ENCODE measurements at regions not wholly inside any gene's neighbourhood (a gene's known extent, or its start where the extent isn't known, plus 50 kb on each side); places are given as distances from the start of the nearest gene placed in this dataset.

DNA sequence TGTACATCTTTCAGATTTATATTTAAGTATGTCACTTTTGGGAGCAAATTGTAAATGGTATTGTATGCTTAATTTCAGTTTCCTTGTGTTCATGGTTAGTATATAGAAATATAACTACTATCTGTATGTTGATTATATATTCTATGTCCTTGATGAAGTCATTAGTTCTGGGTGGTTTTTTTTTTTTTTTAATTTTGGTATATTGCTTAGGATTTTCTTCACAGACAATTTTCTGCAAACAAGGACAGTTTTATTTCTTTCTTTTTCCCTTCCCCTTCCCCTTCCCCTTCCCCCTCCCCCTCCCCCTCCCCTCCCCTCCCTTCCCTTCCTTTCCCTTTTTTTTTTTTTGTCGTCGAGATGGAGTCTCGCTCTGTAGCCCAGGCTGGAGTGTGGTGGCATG, 430.0 kb downstream of the TYW1 start:
- Histone ChIP-seq H3F3A (ENCODE audit: low read depth) (no peaks in the 10 kb centered on the region), H3K9me2 (replicated peaks; ENCODE audit: low read depth, low read length) (no peaks in the 10 kb centered on the region), H3K4me3 (ENCODE audit: low read length, poor library complexity, severe bottlenecking) (no peak overlapping the region), H3K36me3 (ENCODE audit: insufficient read depth, low read length) (no peaks in the 10 kb centered on the region), H3K9me3 (ENCODE audit: insufficient read depth, low read depth, low read length) (no peaks in the 10 kb centered on the region), H3K27me3 (ENCODE audit: insufficient read depth, low read length, poor library complexity, severe bottlenecking) (no peaks in the 10 kb centered on the region), H3K4me2 (ENCODE audit: low read depth, low read length, poor library complexity, severe bottlenecking) (no peak overlapping the region), H3K9ac (ENCODE audit: low read depth, low read length, poor library complexity, severe bottlenecking) (no peak overlapping the region), H2AFZ (ENCODE audit: low read length) (no peak overlapping the region), H3K4me1 (ENCODE audit: insufficient read depth, low read length, poor library complexity, severe bottlenecking) (no peaks in the 10 kb centered on the region), H3K79me2 (ENCODE audit: insufficient read depth, low read length) (no peaks in the 10 kb centered on the region), H4K20me1 (ENCODE audit: insufficient read depth, low read length, poor library complexity, severe bottlenecking) (no peaks in the 10 kb centered on the region)
- no peak for TF ChIP-seq EZH2phosphoT487 (IDR thresholded peaks at IDR 0.05; ENCODE audit: borderline replicate concordance)
- TF ChIP-seq, protein P1, sequence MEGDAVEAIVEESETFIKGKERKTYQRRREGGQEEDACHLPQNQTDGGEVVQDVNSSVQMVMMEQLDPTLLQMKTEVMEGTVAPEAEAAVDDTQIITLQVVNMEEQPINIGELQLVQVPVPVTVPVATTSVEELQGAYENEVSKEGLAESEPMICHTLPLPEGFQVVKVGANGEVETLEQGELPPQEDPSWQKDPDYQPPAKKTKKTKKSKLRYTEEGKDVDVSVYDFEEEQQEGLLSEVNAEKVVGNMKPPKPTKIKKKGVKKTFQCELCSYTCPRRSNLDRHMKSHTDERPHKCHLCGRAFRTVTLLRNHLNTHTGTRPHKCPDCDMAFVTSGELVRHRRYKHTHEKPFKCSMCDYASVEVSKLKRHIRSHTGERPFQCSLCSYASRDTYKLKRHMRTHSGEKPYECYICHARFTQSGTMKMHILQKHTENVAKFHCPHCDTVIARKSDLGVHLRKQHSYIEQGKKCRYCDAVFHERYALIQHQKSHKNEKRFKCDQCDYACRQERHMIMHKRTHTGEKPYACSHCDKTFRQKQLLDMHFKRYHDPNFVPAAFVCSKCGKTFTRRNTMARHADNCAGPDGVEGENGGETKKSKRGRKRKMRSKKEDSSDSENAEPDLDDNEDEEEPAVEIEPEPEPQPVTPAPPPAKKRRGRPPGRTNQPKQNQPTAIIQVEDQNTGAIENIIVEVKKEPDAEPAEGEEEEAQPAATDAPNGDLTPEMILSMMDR (conservative IDR thresholded peaks at IDR 0.05; ENCODE audit: low read length), result no peak

DNA sequence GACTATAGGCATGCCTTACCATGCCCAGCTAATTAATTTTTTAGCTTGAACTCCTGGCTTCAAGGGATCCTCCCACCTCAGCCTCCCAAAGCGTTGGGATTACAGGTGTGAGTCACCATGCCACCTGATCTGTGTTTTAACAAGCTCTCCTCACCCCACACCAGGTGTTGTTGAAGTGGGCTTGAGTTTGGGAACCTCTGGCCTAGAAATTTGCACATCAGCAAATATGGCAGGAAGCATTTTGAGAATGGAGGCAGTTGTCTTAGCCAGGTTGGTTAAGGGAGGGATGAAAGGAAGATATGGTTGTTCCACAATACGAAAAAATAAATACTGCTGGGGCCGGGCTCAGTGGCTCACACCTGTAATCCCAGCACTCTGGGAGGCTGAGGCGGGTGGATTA, 433.1 kb downstream of the TYW1 start:
- Histone ChIP-seq H4K20me1 (ENCODE audit: insufficient read depth, low read length, poor library complexity, severe bottlenecking) (no peaks in the 10 kb centered on the region), H3F3A (ENCODE audit: low read depth) (no peaks in the 10 kb centered on the region), H3K9ac (ENCODE audit: low read depth, low read length, poor library complexity, severe bottlenecking) (no peak overlapping the region), H3K4me2 (ENCODE audit: low read depth, low read length, poor library complexity, severe bottlenecking) (no peak overlapping the region), H2AFZ (ENCODE audit: low read length) (no peak overlapping the region), H3K79me2 (ENCODE audit: insufficient read depth, low read length) (no peaks in the 10 kb centered on the region), H3K9me2 (replicated peaks; ENCODE audit: low read depth, low read length) (no peaks in the 10 kb centered on the region), H3K4me1 (ENCODE audit: insufficient read depth, low read length, poor library complexity, severe bottlenecking) (no peaks in the 10 kb centered on the region), H3K36me3 (ENCODE audit: insufficient read depth, low read length) (no peaks in the 10 kb centered on the region), H3K4me3 (ENCODE audit: low read length, poor library complexity, severe bottlenecking) (no peak overlapping the region), H3K27me3 (ENCODE audit: insufficient read depth, low read length, poor library complexity, severe bottlenecking) (no peaks in the 10 kb centered on the region), H3K9me3 (ENCODE audit: insufficient read depth, low read depth, low read length) (no peaks in the 10 kb centered on the region)
- no peak for TF ChIP-seq EZH2phosphoT487 (IDR thresholded peaks at IDR 0.05; ENCODE audit: borderline replicate concordance)
- TF ChIP-seq, protein P1 (conservative IDR thresholded peaks at IDR 0.05; ENCODE audit: low read length), result no peak

DNA sequence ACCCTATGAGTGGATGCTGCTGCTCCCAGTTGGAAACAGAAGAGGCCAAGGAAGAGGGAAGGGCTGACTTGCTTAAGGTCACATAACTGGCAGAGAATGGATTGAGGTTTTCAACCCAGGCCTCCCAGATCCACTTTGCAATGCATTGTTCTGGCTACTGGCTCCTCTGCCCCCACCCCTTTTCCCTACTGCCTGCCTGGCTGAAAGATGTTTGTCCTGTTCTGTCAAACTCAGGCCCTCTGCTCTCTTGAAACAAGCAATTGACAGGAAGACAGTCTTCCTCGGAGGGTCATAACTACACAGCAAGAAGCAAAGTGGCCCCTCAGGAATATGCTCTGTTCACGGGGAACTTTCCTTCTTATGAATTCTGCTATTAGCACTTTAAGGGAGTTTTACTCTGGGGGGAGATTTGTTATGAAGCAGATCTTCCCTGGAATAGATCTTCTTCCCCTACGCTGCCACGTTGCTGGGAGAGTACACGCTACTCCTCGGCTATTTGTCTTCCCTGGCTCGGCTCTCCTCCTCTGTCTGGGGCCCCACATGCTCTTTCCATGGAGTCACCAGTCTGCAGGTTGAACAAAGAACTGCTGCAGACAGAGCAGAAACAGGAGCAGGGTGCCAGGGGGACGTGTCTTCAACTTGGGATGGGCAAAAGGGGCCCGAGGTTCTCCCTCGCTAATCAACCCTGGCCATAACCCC, 436.1 kb downstream of the TYW1 start:
- no peaks in the 10 kb centered on the region for H3F3A ChIP-seq (ENCODE audit: low read depth)
- H3K27me3 ChIP-seq (ENCODE audit: insufficient read depth, low read length, poor library complexity, severe bottlenecking), result no peaks in the 10 kb centered on the region
- no peaks in the 10 kb centered on the region for H3K4me1 ChIP-seq (ENCODE audit: insufficient read depth, low read length, poor library complexity, severe bottlenecking)
- no peak overlapping the region for H3K4me3 ChIP-seq (ENCODE audit: low read length, poor library complexity, severe bottlenecking)
- no peak overlapping the region for H3K4me2 ChIP-seq (ENCODE audit: low read depth, low read length, poor library complexity, severe bottlenecking)
- no peaks in the 10 kb centered on the region for H3K9me3 ChIP-seq (ENCODE audit: insufficient read depth, low read depth, low read length)
- no peaks in the 10 kb centered on the region for H3K79me2 ChIP-seq (ENCODE audit: insufficient read depth, low read length)
- TF ChIP-seq, protein P1 (conservative IDR thresholded peaks at IDR 0.05; ENCODE audit: low read length), result no peak
- TF ChIP-seq EZH2phosphoT487 (IDR thresholded peaks at IDR 0.05; ENCODE audit: borderline replicate concordance), result no peak
- no peak overlapping the region for H2AFZ ChIP-seq (ENCODE audit: low read length)
- H3K9me2 ChIP-seq (replicated peaks; ENCODE audit: low read depth, low read length), result no peaks in the 10 kb centered on the region
- H3K36me3 ChIP-seq (ENCODE audit: insufficient read depth, low read length), result no peaks in the 10 kb centered on the region
- no peaks in the 10 kb centered on the region for H4K20me1 ChIP-seq (ENCODE audit: insufficient read depth, low read length, poor library complexity, severe bottlenecking)
- H3K9ac ChIP-seq (ENCODE audit: low read depth, low read length, poor library complexity, severe bottlenecking), result no peak overlapping the region
